Nephron (organoid): ENCODE measurements at regions not wholly inside any gene's neighbourhood (a gene's known extent, or its start where the extent isn't known, plus 50 kb on each side); places are given as distances from the start of the nearest gene placed in this dataset.

ENCODE experiments used
- H3K27ac Mint-ChIP-seq, 3 experiments: 2 replicates each; pipeline ENCODE4 v1.8.0; 2020; ENCODE audit warnings: mixed read lengths in 3 of 3, mild to moderate bottlenecking in 2 of 3, moderate library complexity in 1 of 3
- H3K27me3 Mint-ChIP-seq: 2 replicates; pipeline ENCODE4 v1.8.0; 2021; ENCODE audit warnings: low read depth, mild to moderate bottlenecking, moderate library complexity, mixed read lengths
- H3K36me3 Mint-ChIP-seq: 2 replicates; pipeline ENCODE4 v1.8.0; 2020; ENCODE audit warnings: low read depth, mixed read lengths
- H3K4me1 Mint-ChIP-seq: 2 replicates; pipeline ENCODE4 v1.8.0; 2020; ENCODE audit warnings: mixed read lengths
- H3K4me3 Mint-ChIP-seq, 3 experiments: 2 replicates each; pipeline ENCODE4 v1.8.0; 2020; ENCODE audit warnings: mild to moderate bottlenecking in 3 of 3, mixed read lengths in 3 of 3, moderate library complexity in 2 of 3
- H3K9me3 Mint-ChIP-seq: 2 replicates; pipeline ENCODE4 v1.8.0; 2020; ENCODE audit warnings: mixed read lengths
- CTCF ChIP-seq, 3 experiments: fragments of 200-600 bp; sonication (generic); IDR thresholded peaks; one replicate each; pipeline ENCODE4 v1.5.0; 2021; ENCODE audit warnings: antibody characterized with exemption in 3 of 3; ENCODE audit not compliant: unreplicated experiment in 3 of 3

- Mint-ChIP-seq H3K36me3 (no peaks in the 10 kb centered on the region), H3K27me3 (peaks cover 29% of the 10 kb centered on the region), H3K4me1 (peaks cover 42% of the 10 kb centered on the region), H3K9me3 (no peaks in the 10 kb centered on the region), H3K4me3 (no peak overlapping the region), H3K27ac (no peak overlapping the region)
- TF ChIP-seq CTCF (IDR thresholded peaks at IDR 0.05; ENCODE audit: unreplicated experiment in 3 of 3), result no peak
Observed at GRCh38 chr20:48406498-48406897, 421.3 kb downstream of the PREX1 start.

- peaks cover 40% of the 10 kb centered on the region for H3K4me1 Mint-ChIP-seq
- no peak overlapping the region for H3K4me3 Mint-ChIP-seq
- H3K9me3 Mint-ChIP-seq, result no peaks in the 10 kb centered on the region
- no peak for TF ChIP-seq CTCF (IDR thresholded peaks at IDR 0.05; ENCODE audit: unreplicated experiment in 3 of 3)
- H3K27me3 Mint-ChIP-seq, result peaks cover 32% of the 10 kb centered on the region
- H3K36me3 Mint-ChIP-seq, result no peaks in the 10 kb centered on the region
- no peak overlapping the region for H3K27ac Mint-ChIP-seq
Observed at GRCh38 chr20:48405909-48406308, 421.9 kb downstream of the PREX1 start.

- H3K27ac Mint-ChIP-seq, result no peak overlapping the region
- peaks cover 27% of the 10 kb centered on the region for H3K27me3 Mint-ChIP-seq
- H3K4me3 Mint-ChIP-seq, result no peak overlapping the region
- H3K9me3 Mint-ChIP-seq, result no peaks in the 10 kb centered on the region
- H3K36me3 Mint-ChIP-seq, result no peaks in the 10 kb centered on the region
- TF ChIP-seq CTCF (IDR thresholded peaks at IDR 0.05; ENCODE audit: unreplicated experiment in 3 of 3), result no peak
- H3K4me1 Mint-ChIP-seq, result peaks cover 33% of the 10 kb centered on the region
Observed at GRCh38 chr20:48404598-48404997, 423.2 kb downstream of the PREX1 start.

GRCh38 chr20:48403167-48403761, 424.5 kb downstream of the PREX1 start:
- Mint-ChIP-seq H3K36me3 (no peaks in the 10 kb centered on the region), H3K9me3 (no peaks in the 10 kb centered on the region), H3K27ac (peak overlapping the region in 1 of 3 experiments; percentile 39), H3K27me3 (peaks cover 27% of the 10 kb centered on the region), H3K4me1 (peaks cover 32% of the 10 kb centered on the region), H3K4me3 (no peak overlapping the region)
- no peak for TF ChIP-seq CTCF (IDR thresholded peaks at IDR 0.05; ENCODE audit: unreplicated experiment in 3 of 3)

- H3K9me3 Mint-ChIP-seq, result no peaks in the 10 kb centered on the region
- no peak for TF ChIP-seq CTCF (IDR thresholded peaks at IDR 0.05; ENCODE audit: unreplicated experiment in 3 of 3)
- no peak overlapping the region for H3K27ac Mint-ChIP-seq
- no peak overlapping the region for H3K4me3 Mint-ChIP-seq
- peaks cover 32% of the 10 kb centered on the region for H3K4me1 Mint-ChIP-seq
- H3K36me3 Mint-ChIP-seq, result no peaks in the 10 kb centered on the region
- peaks cover 27% of the 10 kb centered on the region for H3K27me3 Mint-ChIP-seq
Observed at GRCh38 chr20:48401359-48401758, 426.4 kb downstream of the PREX1 start.

GRCh38 chr20:48400009-48400408, 427.8 kb downstream of the PREX1 start:
- Mint-ChIP-seq H3K4me3 (no peak overlapping the region), H3K9me3 (no peaks in the 10 kb centered on the region), H3K27me3 (peaks cover 25% of the 10 kb centered on the region), H3K4me1 (peaks cover 45% of the 10 kb centered on the region), H3K36me3 (no peaks in the 10 kb centered on the region), H3K27ac (peak overlapping the region in 2 of 3 experiments; percentile 31 to 35)
- no peak for TF ChIP-seq CTCF (IDR thresholded peaks at IDR 0.05; ENCODE audit: unreplicated experiment in 3 of 3)
